Kidney (tissue), 13 donors: ENCODE measurements at regions not wholly inside any gene's neighbourhood (a gene's known extent, or its start where the extent isn't known, plus 50 kb on each side); places are given as distances from the start of the nearest gene placed in this dataset.

Experiments used
- DNase-seq, 5 donors: peaks; one replicate each; pipeline ENCODE4 v3.0.0-alpha.2; 2013 to 2020
- FAIRE-seq: peaks from 2 replicates; lab custom pipeline; 2012; peaks lifted over from hg19 to GRCh38; lab: Jason Lieb, UNC
- H3K27ac ChIP-seq, 2 donors: one replicate each; pipeline ENCODE4 v1.7.0; 2013; ENCODE audit warnings: low read depth in 2 of 2, low read length in 2 of 2, inconsistent platforms in 1 of 2
- H3K27me3 ChIP-seq: one replicate; pipeline ENCODE4 v1.7.1; 2013; ENCODE audit warnings: low read length, inconsistent platforms; ENCODE audit not compliant: control insufficient read depth, insufficient read depth
- H3K36me3 ChIP-seq, 3 donors: one replicate each; pipeline versions ENCODE4 v1.7.0 to v1.7.1; 2013; ENCODE audit warnings: low read length in 3 of 3, control low read depth in 1 of 3, inconsistent platforms in 1 of 3; ENCODE audit not compliant: insufficient read depth in 3 of 3, control insufficient read depth in 2 of 3
- H3K4me1 ChIP-seq, 3 donors: one replicate each; pipeline versions ENCODE4 v1.7.0 to v1.7.1; 2013; ENCODE audit warnings: low read length in 3 of 3, inconsistent platforms in 1 of 3, low read depth in 1 of 3; ENCODE audit not compliant: control insufficient read depth in 2 of 3, insufficient read depth in 2 of 3
- H3K4me3 ChIP-seq, 3 donors: one replicate each; pipeline versions ENCODE4 v1.7.0 to v1.8.1; 2013; ENCODE audit warnings: low read length in 3 of 3, control low read depth in 1 of 3, inconsistent platforms in 1 of 3
- H3K9ac ChIP-seq, 3 donors: one replicate each; pipeline versions ENCODE4 v1.7.0 to v1.7.1; 2013; ENCODE audit warnings: low read length in 3 of 3, control low read depth in 1 of 3, inconsistent platforms in 1 of 3
- H3K9me3 ChIP-seq, 3 donors: one replicate each; pipeline versions ENCODE4 v1.7.0 to v1.7.1; 2013; ENCODE audit warnings: low read length in 3 of 3, control low read depth in 1 of 3, inconsistent platforms in 1 of 3; ENCODE audit not compliant: control insufficient read depth in 2 of 3, insufficient read depth in 1 of 3
- intact Hi-C: fragments of 100-400 bp; cut with DNase I; formaldehyde crosslinking; loops from one replicate; pipeline ENCODE4 v1.11.1; 2022
- TF ChIP-seq, protein P1 (sequence below): IDR thresholded peaks from 3 replicates; pipeline ENCODE4 v1.5.1; 2012; ENCODE audit warnings: mild to moderate bottlenecking, moderate library complexity, borderline replicate concordance; ENCODE audit not compliant: insufficient read depth; ENCODE audit errors: extremely low read depth
- donor health status: control.
- donor health status: control.
- donor health status: control.
- donor health status: control.
- donor health status: control.
- donor health status: DM: yes; HTN: yes; CAD: no.
- donor health status: Normal renal cell carcinoma (clear cell type).

DNA sequence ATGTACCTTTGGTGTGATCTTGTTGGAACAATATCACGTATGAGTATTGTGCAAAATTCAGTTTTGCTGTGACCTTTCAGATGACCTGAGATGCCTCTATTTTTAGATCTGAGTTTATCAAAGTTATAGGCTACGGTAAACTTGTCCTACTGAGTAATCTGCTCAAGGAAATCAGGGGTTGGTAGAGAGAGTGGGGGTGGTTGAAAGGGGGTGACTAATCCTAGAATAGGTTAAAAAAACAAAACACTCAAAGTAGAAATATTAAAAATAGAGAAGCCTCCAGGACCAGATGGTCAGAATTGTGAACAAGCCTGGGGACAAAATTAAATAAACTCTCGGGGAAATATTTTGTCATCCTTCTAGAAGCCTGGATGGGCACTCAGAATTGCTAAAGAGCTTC lies 59.9 kb upstream of the C11orf87 start:
- no peak overlapping the region for H3K4me3 ChIP-seq
- FAIRE-seq: no peak
- H3K27me3 ChIP-seq: no peaks in the 10 kb centered on the region
- intact Hi-C loops: no loop called here
- H3K9me3 ChIP-seq: no peaks in the 10 kb centered on the region
- DNase-seq: no peak
- H3K4me1 ChIP-seq: no peaks in the 10 kb centered on the region
- no peaks in the 10 kb centered on the region for H3K36me3 ChIP-seq
- H3K27ac ChIP-seq: no peak overlapping the region
- TF ChIP-seq, protein P1, sequence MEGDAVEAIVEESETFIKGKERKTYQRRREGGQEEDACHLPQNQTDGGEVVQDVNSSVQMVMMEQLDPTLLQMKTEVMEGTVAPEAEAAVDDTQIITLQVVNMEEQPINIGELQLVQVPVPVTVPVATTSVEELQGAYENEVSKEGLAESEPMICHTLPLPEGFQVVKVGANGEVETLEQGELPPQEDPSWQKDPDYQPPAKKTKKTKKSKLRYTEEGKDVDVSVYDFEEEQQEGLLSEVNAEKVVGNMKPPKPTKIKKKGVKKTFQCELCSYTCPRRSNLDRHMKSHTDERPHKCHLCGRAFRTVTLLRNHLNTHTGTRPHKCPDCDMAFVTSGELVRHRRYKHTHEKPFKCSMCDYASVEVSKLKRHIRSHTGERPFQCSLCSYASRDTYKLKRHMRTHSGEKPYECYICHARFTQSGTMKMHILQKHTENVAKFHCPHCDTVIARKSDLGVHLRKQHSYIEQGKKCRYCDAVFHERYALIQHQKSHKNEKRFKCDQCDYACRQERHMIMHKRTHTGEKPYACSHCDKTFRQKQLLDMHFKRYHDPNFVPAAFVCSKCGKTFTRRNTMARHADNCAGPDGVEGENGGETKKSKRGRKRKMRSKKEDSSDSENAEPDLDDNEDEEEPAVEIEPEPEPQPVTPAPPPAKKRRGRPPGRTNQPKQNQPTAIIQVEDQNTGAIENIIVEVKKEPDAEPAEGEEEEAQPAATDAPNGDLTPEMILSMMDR: no peak
- H3K9ac ChIP-seq: no peak overlapping the region

DNA sequence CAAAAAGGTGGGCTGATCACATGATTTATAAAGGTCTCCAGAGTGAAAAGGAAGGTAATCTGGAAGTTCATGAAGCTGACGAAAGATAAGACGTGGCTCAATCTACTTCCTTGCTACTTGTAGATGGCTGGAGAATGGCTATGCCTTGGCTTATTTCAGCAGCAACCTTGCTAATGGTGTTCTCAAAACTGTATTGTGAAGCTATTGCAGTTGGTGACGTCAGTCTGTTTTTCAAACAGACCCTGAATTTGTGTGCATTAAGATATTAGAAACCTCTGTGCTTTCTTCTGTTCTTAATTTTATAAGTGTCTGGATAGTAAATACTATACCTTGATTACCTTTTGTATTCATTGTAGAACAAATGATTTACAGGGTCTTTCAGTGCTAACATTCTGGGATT lies 58.3 kb upstream of the C11orf87 start:
- Histone ChIP-seq H3K4me3 (no peak overlapping the region), H3K4me1 (no peaks in the 10 kb centered on the region), H3K36me3 (no peaks in the 10 kb centered on the region), H3K9ac (no peak overlapping the region), H3K9me3 (no peaks in the 10 kb centered on the region), H3K27ac (no peak overlapping the region), H3K27me3 (no peaks in the 10 kb centered on the region)
- intact Hi-C loops: no loop called here
- no peak for FAIRE-seq
- TF ChIP-seq, protein P1: no peak
- no peak for DNase-seq

DNA sequence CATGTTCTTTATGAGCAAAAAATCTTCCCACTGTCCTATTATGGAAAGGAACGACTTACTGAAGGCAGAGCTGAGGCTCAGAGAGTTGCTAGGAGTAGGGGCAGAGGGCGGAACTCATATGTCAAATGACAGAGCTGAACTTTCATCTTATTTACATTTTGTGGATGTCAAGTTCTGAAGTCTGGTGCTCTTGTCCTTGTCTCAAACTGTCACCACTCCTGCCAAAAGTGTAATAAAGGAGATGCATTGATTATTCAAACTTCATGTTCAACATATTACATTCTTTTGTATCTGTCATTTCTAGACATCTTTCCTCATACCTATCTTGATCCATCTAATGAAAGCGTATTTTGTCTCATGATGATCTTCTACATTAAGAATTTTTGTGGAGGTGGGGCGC lies 57.1 kb upstream of the C11orf87 start:
- Histone ChIP-seq H3K9ac (no peak overlapping the region), H3K36me3 (no peaks in the 10 kb centered on the region), H3K4me1 (no peaks in the 10 kb centered on the region), H3K9me3 (no peaks in the 10 kb centered on the region), H3K27me3 (no peaks in the 10 kb centered on the region), H3K4me3 (no peak overlapping the region), H3K27ac (no peak overlapping the region)
- TF ChIP-seq, protein P1: no peak
- FAIRE-seq: no peak
- intact Hi-C loops: no loop called here
- no peak for DNase-seq
